HUES48 (cell line): ENCODE measurements at regions not wholly inside any gene's neighbourhood (a gene's known extent, or its start where the extent isn't known, plus 50 kb on each side); places are given as distances from the start of the nearest gene placed in this dataset.
"Not testable (repeated sequence)": the region's sequence is repeated elsewhere in the genome, so short reads cannot be mapped to it uniquely, and the experiment has no call there.

Source experiments
- H3K27ac ChIP-seq: one replicate; pipeline ENCODE4 v1.7.0; 2013; ENCODE audit warnings: low read depth, low read length, inconsistent platforms
- H3K27me3 ChIP-seq: 2 replicates; pipeline ENCODE4 v1.6.1; 2013; ENCODE audit warnings: mild to moderate bottlenecking, low read length; ENCODE audit not compliant: control insufficient read depth, insufficient read depth
- H3K36me3 ChIP-seq: 2 replicates; pipeline ENCODE4 v1.6.1; 2013; ENCODE audit warnings: low read length; ENCODE audit not compliant: control insufficient read depth, insufficient read depth
- H3K4me1 ChIP-seq: 2 replicates; pipeline ENCODE4 v1.6.1; 2013; ENCODE audit warnings: mild to moderate bottlenecking, low read length; ENCODE audit not compliant: control insufficient read depth, insufficient read depth
- H3K4me3 ChIP-seq: 2 replicates; pipeline ENCODE4 v1.5.1; 2013; ENCODE audit warnings: mild to moderate bottlenecking, low read depth, low read length
- H3K9ac ChIP-seq: 2 replicates; pipeline ENCODE4 v1.6.1; 2013; ENCODE audit warnings: mild to moderate bottlenecking, low read depth, low read length, moderate library complexity
- H3K9me3 ChIP-seq: 2 replicates; pipeline ENCODE4 v1.6.1; 2013; ENCODE audit warnings: low read length; ENCODE audit not compliant: control insufficient read depth, insufficient read depth

GRCh38 chr18:33819692-33820343 lies 241.8 kb downstream of the ASXL3 start:
- not testable (repeated sequence) for H3K27me3 ChIP-seq, H3K9ac ChIP-seq, H3K27ac ChIP-seq, H3K4me1 ChIP-seq, H3K36me3 ChIP-seq, H3K4me3 ChIP-seq, H3K9me3 ChIP-seq

- no peak overlapping the region for H3K9ac ChIP-seq
- no peaks in the 10 kb centered on the region for H3K4me1 ChIP-seq
- H3K4me3 ChIP-seq: no peak overlapping the region
- H3K27me3 ChIP-seq: no peaks in the 10 kb centered on the region
- H3K27ac ChIP-seq: no peak overlapping the region
- no peaks in the 10 kb centered on the region; the same call in 1 of the 2 replicates for H3K9me3 ChIP-seq
- no peaks in the 10 kb centered on the region for H3K36me3 ChIP-seq
Observed at GRCh38 chr18:33818145-33818544, 240.1 kb downstream of the ASXL3 start.

- Histone ChIP-seq H3K9me3 (no peaks in the 10 kb centered on the region; the same call in 1 of the 2 replicates), H3K27ac (no peak overlapping the region), H3K4me3 (no peak overlapping the region), H3K36me3 (no peaks in the 10 kb centered on the region), H3K9ac (no peak overlapping the region), H3K27me3 (no peaks in the 10 kb centered on the region), H3K4me1 (no peaks in the 10 kb centered on the region)
Observed at GRCh38 chr18:33817096-33817495, 239.1 kb downstream of the ASXL3 start.

- H3K9me3 ChIP-seq: no peaks in the 10 kb centered on the region; the same call in 1 of the 2 replicates
- H3K27ac ChIP-seq: no peak overlapping the region
- H3K4me3 ChIP-seq: no peak overlapping the region
Observed at GRCh38 chr18:33814546-33814945, 236.5 kb downstream of the ASXL3 start.

GRCh38 chr18:33812186-33812585 lies 234.2 kb downstream of the ASXL3 start:
- Histone ChIP-seq H3K9ac (no peak overlapping the region), H3K9me3 (no peaks in the 10 kb centered on the region), H3K27me3 (no peaks in the 10 kb centered on the region), H3K4me1 (no peaks in the 10 kb centered on the region), H3K36me3 (no peaks in the 10 kb centered on the region), H3K27ac (no peak overlapping the region), H3K4me3 (no peak overlapping the region)

More at GRCh38 chr18:33814546-33814945, 236.5 kb downstream of the ASXL3 start:
- H3K9ac ChIP-seq: no peak overlapping the region
- H3K27me3 ChIP-seq: no peaks in the 10 kb centered on the region
- H3K36me3 ChIP-seq: no peaks in the 10 kb centered on the region
- no peaks in the 10 kb centered on the region for H3K4me1 ChIP-seq

GRCh38 chr18:33805592-33805991 lies 227.6 kb downstream of the ASXL3 start:
- Histone ChIP-seq H3K9me3 (no peaks in the 10 kb centered on the region), H3K9ac (no peak overlapping the region), H3K36me3 (no peaks in the 10 kb centered on the region), H3K27me3 (no peaks in the 10 kb centered on the region), H3K4me1 (no peaks in the 10 kb centered on the region), H3K4me3 (no peak overlapping the region), H3K27ac (no peak overlapping the region)

GRCh38 chr18:33804258-33804657 lies 226.2 kb downstream of the ASXL3 start:
- H3K27ac ChIP-seq: no peak overlapping the region
- no peaks in the 10 kb centered on the region for H3K4me1 ChIP-seq
- H3K27me3 ChIP-seq: no peaks in the 10 kb centered on the region
- H3K9ac ChIP-seq: no peak overlapping the region
- H3K9me3 ChIP-seq: no peaks in the 10 kb centered on the region
- no peak overlapping the region for H3K4me3 ChIP-seq
- H3K36me3 ChIP-seq: no peaks in the 10 kb centered on the region

GRCh38 chr18:33803636-33804035 lies 225.6 kb downstream of the ASXL3 start:
- Histone ChIP-seq H3K9me3 (no peaks in the 10 kb centered on the region), H3K9ac (no peak overlapping the region), H3K36me3 (no peaks in the 10 kb centered on the region), H3K4me3 (no peak overlapping the region), H3K4me1 (no peaks in the 10 kb centered on the region), H3K27ac (no peak overlapping the region), H3K27me3 (no peaks in the 10 kb centered on the region)

GRCh38 chr18:33802955-33803354 lies 224.9 kb downstream of the ASXL3 start:
- H3K9ac ChIP-seq: no peak overlapping the region
- H3K4me3 ChIP-seq: no peak overlapping the region
- H3K9me3 ChIP-seq: no peaks in the 10 kb centered on the region
- no peaks in the 10 kb centered on the region for H3K36me3 ChIP-seq
- no peaks in the 10 kb centered on the region for H3K4me1 ChIP-seq
- H3K27ac ChIP-seq: no peak overlapping the region
- H3K27me3 ChIP-seq: no peaks in the 10 kb centered on the region
